Inferior parietal cortex (tissue), 1 donor: ENCODE measurements at regions not wholly inside any gene's neighbourhood (a gene's known extent, or its start where the extent isn't known, plus 50 kb on each side); places are given as distances from the start of the nearest gene placed in this dataset.
"Not testable (repeated sequence)": the region's sequence is repeated elsewhere in the genome, so short reads cannot be mapped to it uniquely, and the experiment has no call there.

Source experiments
- DNase-seq: peaks from one replicate; pipeline ENCODE4 v3.0.0-alpha.2; 2016; ENCODE audit errors: extremely low spot score

- no peak for DNase-seq
Measured at GRCh38 chr6:163768905-163769304, 354.4 kb downstream of the QKI start.

- DNase-seq: no peak
Measured at GRCh38 chr6:163766936-163767335, 352.4 kb downstream of the QKI start.

- DNase-seq: no peak
Measured at GRCh38 chr6:163765335-163765734, 350.8 kb downstream of the QKI start.

GRCh38 chr6:163764565-163764964 lies 350.0 kb downstream of the QKI start:
- DNase-seq: no peak

- no peak for DNase-seq
Measured at GRCh38 chr6:163761481-163761880, 347.0 kb downstream of the QKI start.

GRCh38 chr6:163760860-163761259 lies 346.3 kb downstream of the QKI start:
- no peak for DNase-seq

- no peak for DNase-seq
Measured at GRCh38 chr6:163759542-163759941, 345.0 kb downstream of the QKI start.

- DNase-seq: no peak
Measured at GRCh38 chr6:163757520-163757919, 343.0 kb downstream of the QKI start.

- DNase-seq: no peak
Measured at GRCh38 chr6:163756079-163756478, 341.6 kb downstream of the QKI start.

- DNase-seq: no peak
Measured at GRCh38 chr6:163754866-163755265, 340.3 kb downstream of the QKI start.

GRCh38 chr6:163753430-163753829 lies 338.9 kb downstream of the QKI start:
- no peak for DNase-seq

- DNase-seq: no peak
Measured at GRCh38 chr6:163752446-163752845, 337.9 kb downstream of the QKI start.

GRCh38 chr6:163751032-163751525 lies 336.6 kb downstream of the QKI start:
- DNase-seq: no peak

GRCh38 chr6:163750431-163751031 lies 336.0 kb downstream of the QKI start:
- DNase-seq: no peak

- no peak for DNase-seq
Measured at GRCh38 chr6:163748886-163749285, 334.4 kb downstream of the QKI start.

- no peak for DNase-seq
Measured at GRCh38 chr6:163748036-163748435, 333.5 kb downstream of the QKI start.

- not testable (repeated sequence) for DNase-seq
Measured at GRCh38 chr6:163747058-163747457, 332.5 kb downstream of the QKI start.

GRCh38 chr6:163745536-163746400 lies 331.2 kb downstream of the QKI start:
- no peak for DNase-seq

- DNase-seq: no peak
Measured at GRCh38 chr6:163744256-163744925, 329.9 kb downstream of the QKI start.

GRCh38 chr6:163743796-163744195 lies 329.3 kb downstream of the QKI start:
- DNase-seq: no peak

GRCh38 chr6:163741743-163742363 lies 327.3 kb downstream of the QKI start:
- no peak for DNase-seq

- DNase-seq: no peak
Measured at GRCh38 chr6:163741342-163741741, 326.8 kb downstream of the QKI start.
